GM19328 (cell line): ENCODE measurements at regions not wholly inside any gene's neighbourhood (a gene's known extent, or its start where the extent isn't known, plus 50 kb on each side); places are given as distances from the start of the nearest gene placed in this dataset.

ENCODE experiments used
- ATAC-seq: cut with Tn5 transposase; IDR thresholded peaks from one replicate; pipeline ENCODE4 v1.9.1; 2021; ENCODE audit warnings: mild to moderate bottlenecking, moderate library complexity; ENCODE audit not compliant: unreplicated experiment

- ATAC-seq, result peak; percentile 83
Measured at GRCh38 chr9:6703898-6704639, 53.7 kb upstream of the KDM4C start.

DNA sequence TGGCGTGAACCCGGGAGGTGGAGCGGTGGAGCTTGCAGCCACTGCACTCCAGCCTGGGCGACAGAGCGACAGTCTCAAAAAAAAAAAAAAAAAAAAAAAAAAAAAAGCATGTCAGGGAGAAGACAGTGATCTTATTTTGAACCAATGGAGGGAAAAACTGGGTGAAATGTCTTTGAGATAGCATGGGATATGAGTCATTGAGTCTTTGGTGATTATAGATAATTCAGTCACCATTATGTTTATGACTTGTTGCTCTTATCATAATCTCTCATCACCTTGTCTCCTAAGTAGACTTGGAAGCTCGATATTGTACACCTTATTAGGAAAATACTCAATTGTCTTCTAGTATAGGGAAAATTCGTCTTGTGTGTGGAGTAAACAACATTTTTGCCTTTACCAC, 55.1 kb upstream of the KDM4C start:
- no peak for ATAC-seq

GRCh38 chr9:6696178-6696577, 50.6 kb upstream of the GLDC start:
- no peak for ATAC-seq

DNA sequence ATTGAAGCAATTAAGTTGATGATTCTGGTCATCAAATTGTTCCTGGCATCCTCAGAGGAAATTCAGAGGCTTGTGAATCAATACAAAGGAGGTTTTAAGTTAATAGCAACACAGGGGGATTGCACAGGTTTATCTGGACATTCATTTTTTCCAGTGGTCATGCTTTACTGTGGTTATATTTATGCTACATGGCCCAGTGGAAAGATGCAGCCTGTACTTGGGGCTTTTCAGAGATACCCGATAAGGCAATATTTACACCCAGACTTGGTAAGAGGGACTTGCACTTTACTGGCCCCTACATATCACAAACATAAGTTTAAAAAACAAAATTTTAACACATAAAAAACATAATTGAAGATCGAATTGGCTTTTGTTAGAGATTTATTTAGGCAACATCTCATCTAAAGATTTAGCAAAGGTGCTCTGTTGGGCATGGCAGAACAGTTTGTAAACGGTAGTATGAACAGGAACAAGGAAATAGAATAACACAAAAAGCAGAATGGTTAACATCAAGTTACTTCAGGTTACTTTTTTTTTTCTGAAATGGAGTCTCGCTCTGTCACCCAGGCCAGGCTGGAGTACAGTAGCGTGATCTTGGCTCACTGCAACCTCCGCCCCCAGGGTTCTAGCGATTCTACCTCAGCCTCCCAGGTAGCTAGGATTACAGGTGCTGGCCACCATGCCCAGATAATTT, 49.7 kb upstream of the GLDC start:
- no peak for ATAC-seq
